HS-5 (cell line): ENCODE measurements at regions not wholly inside any gene's neighbourhood (a gene's known extent, or its start where the extent isn't known, plus 50 kb on each side); places are given as distances from the start of the nearest gene placed in this dataset.

ENCODE experiments used
- DNase-seq: peaks from one replicate; pipeline ENCODE4 v3.0.0-alpha.2; 2012; ENCODE audit warnings: low read depth

DNA sequence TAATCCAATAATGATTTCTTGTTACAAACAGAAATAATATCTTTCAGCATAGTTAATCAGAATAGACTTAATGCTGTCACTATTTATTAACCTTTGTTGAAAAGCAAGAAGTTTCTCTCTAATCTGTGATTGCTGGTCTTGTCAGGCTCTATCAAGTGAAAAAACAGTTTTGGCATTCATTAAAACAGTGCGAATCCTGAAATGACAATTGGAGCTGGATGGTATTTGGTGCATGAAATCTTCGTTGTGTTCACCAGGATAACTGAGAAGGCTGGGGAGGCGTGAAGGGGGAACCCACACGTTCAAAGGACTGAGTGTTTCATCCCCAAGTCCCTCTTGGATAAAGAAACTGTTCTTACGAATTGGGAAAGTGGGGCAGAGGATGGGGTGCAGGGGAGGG is 190.2 kb upstream of the MYL2 start:
- DNase-seq = no peak

DNA sequence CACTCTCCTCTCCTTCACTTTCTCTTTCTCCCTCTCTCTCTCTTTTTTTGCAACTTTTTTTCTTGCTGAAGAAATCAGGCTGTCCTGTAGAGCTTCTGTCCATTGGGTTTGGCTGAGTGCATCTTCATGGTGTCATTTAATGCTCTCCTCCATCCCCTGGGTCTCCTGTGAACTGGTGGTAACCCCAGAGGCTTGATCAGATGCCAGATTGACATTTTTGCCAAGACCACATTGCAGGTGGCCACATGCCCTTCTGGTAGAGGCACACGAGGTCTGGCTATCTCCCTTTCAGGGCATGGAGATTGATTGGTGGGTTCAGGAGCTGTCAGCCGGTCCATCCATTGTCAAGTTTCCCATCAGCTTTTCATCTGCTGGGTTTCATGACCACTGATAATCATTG is 188.3 kb upstream of the MYL2 start:
- DNase-seq = no peak

DNA sequence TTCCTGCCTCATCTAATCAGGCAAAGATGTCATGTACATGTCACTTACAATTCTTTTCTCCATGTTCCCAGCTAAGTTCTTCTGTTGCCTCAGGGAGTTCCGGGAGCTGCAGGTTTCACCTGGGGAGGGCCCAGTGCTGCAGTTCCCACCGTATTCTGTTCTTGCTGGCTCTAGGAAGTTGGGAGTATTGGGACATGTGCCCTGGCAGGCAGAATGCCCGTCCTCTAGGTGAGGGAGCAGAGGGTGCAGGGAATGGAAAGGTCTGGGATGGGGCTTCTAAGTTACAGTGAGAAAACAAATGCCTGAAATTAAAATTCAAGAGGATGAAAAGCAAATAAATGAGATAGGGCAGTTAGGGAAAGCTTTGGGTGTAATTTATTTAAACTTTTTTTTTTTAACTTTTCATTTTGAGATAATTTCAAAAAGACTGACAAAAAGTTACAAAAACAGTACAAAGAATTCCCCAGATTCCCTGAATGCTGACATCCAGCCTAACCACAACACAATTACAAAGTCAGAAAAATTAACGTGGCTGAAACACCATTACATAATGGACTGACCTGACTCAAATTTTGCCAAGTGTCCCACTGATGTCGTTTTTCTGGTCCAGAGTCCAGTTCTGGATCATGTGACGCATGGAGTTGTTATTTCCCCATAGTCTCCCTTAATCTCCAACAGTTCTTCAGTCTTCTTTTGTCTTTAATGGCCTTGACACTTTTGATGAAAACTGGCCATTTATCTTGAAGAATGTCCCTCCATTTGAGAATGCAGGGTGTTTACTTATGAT is 187.2 kb upstream of the MYL2 start:
- no peak for DNase-seq

GRCh38 chr12:111105294-111105693 is 184.9 kb upstream of the MYL2 start:
- no peak for DNase-seq

DNA sequence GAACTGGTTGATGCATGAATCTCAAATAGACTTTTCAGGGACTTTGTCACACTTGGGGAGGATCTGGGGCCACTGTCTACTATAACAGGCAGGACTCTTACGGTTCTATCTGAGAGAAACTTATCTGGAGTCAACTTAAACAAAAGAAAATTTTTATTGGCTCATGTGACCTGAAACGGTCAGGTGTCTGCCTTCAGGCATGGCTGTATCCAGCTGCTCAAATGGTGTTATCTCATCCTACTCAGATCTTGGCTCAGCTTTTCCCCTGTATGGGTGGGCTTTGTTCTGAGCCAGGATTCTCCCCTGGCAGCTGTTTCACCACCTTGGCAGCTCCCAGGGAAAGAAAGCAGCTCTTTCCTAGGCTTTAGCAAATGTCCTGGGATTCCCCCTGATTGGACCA is 183.2 kb upstream of the MYL2 start:
- no peak for DNase-seq

GRCh38 chr12:111102102-111102739 is 181.8 kb upstream of the MYL2 start:
- DNase-seq = no peak

DNA sequence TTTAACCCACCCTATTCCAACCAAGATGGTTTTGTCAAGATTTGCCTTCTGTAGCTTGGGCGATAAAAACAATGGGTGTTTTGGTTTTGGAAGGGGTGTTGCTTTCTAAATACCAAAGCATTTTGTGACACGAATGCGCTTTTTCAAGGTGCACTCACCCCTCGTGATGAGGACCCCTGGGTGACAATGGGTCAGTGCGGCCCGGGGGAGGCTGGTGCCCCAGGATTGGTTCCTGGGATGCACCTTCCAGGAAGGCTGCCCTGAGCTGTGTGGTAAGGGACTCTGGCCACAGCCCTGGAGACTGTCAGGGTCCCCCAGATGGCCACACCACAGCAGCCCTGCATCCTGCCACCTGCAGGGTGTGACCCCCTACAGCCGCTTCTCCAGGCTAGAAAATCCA is 180.6 kb upstream of the MYL2 start:
- no peak for DNase-seq

DNA sequence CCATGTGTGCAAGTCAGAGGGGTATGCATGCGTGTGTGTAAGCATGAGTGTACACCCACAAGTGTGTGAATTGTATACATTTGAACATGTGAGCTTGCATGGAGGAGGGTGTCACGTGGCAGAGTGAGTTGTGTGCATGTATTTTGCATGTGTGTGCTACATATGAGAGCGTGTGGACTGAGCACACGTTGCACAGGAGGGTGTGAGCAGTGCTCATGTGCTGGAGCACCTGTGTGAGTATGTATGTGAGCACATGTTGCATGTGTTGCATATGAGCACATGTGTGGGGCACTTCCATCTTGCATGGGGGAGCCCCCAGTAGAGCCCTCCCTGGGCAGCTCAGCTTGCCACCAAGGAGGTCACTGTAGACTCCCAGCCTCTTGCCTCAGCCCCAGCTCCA is 180.2 kb upstream of the MYL2 start:
- no peak for DNase-seq

- no peak for DNase-seq
Observed at GRCh38 chr12:111100003-111100402, 179.6 kb upstream of the MYL2 start.

DNA sequence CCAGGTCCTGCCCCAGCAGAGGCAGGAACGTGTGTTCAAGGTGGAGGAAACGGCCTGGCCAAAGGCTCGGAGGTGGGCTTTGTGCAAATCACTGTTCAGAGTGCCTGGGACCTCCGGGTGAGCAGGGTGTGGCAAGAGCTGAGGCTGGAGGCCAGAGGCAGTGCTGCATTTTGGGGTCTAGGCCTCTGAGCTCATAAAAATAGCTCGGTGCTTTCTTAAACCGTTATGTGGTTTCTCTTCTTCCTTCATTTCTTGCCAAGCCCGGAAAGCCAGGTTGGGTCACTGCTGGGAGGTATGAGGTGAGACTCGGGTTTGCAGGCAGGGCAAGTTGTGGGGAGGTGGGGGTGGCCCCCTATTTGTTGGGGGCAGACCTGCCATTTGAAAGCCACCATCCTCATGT is 178.8 kb upstream of the MYL2 start:
- DNase-seq = no peak

GRCh38 chr12:111094157-111095010 is 174.0 kb upstream of the MYL2 start:
- DNase-seq = no peak

GRCh38 chr12:111093428-111094142 is 173.2 kb upstream of the MYL2 start:
- DNase-seq = no peak

DNA sequence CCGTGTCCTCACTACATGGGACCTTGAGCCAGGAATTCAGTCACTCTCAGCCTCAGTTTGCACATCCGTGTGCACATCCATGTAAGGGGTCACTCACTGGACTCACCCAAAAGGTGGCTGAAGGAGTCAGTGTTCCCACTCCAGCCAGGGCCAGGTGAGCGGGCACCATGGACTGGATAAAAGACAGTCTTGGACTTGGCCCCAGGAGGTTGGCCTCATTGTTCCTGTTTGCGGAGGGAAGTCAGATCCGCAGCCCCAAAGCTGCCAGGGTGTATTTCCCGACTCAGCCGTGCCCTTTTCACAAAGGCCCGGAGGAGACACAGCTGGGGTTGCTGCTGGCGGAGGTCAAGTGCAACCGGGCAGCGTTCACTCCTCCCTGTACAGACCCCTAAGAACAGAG is 170.7 kb upstream of the MYL2 start:
- DNase-seq = no peak

DNA sequence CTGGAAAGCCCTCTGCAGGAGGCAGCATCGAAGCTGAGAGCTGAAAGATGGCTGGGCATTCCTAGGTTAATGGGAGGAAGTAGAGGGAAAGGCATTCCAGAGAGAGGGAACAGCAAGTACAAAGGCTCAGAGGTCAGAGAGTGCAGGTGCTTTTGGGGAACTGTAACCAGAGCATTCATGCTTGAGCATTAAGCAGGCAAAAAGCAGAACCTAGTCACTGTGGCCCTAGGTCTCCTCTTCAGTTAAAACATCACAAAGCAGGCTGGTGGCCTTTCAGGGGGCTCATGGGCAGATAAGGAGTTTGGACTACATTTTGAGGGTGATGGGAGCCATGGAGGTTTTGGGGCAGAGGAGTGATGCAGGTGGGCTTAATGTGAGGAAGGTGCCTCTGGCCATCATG is 169.2 kb upstream of the MYL2 start:
- no peak for DNase-seq

DNA sequence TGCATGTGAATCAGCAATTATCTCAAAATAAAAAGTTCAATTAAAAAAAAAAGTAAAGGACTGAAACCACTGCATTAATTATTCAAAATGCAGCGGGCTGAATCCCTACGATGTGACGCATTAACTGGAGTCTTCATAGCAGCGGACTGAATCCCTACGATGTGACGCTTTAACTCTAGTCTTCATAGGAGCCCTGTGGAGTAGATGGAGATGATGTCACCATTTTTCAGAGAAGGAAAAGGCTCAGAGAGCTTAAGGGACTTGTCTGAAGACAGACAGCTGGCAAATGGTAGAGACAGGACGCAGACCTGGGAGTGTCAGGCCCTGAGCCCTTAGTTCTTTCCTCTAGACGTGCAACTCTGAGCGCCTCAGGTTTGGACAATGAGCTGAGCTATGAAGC is 168.0 kb upstream of the MYL2 start:
- DNase-seq = no peak

- DNase-seq = no peak
Observed at GRCh38 chr12:111086947-111087700, 166.7 kb upstream of the MYL2 start.

DNA sequence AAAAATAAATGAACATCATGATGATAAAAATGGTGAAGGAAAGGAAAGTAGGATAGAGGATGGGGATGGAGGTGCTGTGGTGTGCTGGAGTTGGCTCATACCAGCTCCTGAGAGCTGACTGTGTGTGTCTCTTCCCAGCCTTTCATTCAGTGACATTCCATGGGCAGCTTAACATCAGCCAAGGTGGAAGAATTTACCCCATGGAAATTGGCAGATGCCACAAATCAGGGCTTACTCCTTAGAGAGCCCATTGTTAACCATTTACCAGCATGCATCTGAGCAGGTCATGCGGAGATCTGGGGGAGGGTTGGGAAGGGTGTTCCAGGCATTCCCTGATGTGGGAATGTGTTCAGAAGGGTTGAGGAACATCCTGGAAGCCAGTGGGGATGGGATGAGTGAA is 164.7 kb upstream of the MYL2 start:
- DNase-seq = no peak

GRCh38 chr12:111084605-111085004 is 164.2 kb upstream of the MYL2 start:
- no peak for DNase-seq

DNA sequence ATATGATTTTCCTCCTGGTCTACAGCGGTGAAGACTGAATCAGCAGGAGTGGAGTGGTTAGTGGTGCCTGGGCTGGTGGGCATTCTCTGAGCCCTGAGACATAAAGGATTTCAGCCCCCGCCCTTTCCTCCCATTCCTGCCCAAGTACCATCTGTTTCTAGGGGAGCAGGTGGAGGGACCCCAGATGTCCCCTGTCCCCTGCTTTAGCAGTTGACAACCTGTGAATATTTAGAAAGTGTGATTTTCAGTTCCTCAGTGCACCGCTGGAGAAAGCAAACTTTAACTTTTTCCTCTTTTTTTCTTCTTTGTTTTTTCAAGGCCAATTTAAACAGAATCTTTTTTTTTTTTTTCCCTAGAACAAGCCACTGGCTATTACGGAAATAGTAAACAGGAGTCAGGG is 163.8 kb upstream of the MYL2 start:
- DNase-seq = no peak

DNA sequence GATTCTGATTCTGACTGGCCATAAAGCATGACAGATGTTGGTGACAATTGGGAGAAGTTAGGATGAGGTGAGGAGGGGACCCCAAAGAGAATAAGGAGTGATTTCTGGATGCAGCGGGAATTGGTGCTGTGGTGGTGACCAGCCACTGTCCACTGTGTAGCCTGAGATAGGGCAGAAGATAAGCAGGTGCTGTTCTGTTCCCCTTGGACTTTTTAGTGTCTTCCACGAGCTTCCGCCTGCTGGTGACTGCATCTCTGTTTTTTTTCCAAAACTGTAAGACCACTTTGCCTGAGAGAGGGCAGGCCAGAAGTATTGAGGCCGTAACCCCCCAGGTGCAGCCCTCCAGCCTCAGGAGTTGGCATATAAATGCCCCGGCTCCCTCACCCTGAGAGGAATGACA is 161.2 kb upstream of the MYL2 start:
- DNase-seq = no peak

DNA sequence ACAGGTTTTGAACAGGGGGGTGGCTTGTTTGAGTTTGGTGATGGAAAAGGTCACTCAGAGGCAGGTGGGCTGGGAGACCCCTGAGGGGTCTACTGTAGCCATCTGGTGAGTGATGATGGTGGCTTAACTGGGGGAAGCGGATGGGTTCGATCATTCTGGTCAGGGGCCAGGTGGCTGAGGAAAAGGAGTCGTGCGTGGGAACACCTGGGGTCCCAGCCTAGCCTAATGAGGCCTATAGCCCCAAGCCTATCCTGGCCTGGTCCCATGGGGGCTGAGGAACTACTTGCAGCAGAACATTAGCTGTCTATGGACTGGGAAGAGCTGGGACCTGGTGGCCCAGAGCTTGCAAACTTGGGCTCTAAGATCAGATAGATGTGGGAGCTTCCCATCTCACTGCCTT is 158.4 kb upstream of the MYL2 start:
- no peak for DNase-seq
